HepG2 (cell line): ENCODE measurements at regions not wholly inside any gene's neighbourhood (a gene's known extent, or its start where the extent isn't known, plus 50 kb on each side); places are given as distances from the start of the nearest gene placed in this dataset.

Source experiments
- ATM ChIP-seq: fragments of 450-650 bp; IDR thresholded peaks from 2 replicates; pipeline ENCODE4 v1.7.1; 2017; ENCODE audit warnings: mild to moderate bottlenecking, borderline replicate concordance
- CCDC6 ChIP-seq: sonication (generic); formaldehyde crosslinking; IDR thresholded peaks from 2 replicates; pipeline ENCODE4 v1.8.1; 2022; ENCODE audit warnings: mild to moderate bottlenecking, missing genetic modification reagents, moderate library complexity
- EHMT2 ChIP-seq: fragments of 200-600 bp; sonication (generic); IDR thresholded peaks from 2 replicates; pipeline ENCODE4 v1.7.0; 2017; ENCODE audit warnings: antibody characterized with exemption, low read depth, low read length, borderline replicate concordance
- HNF4A ChIP-seq: sonication (generic); formaldehyde crosslinking; IDR thresholded peaks from 2 replicates; pipeline ENCODE4 v1.4.0; 2020; ENCODE audit warnings: missing genetic modification reagents
- HOMEZ ChIP-seq: IDR thresholded peaks from 2 replicates; pipeline ENCODE4 v1.6.1; 2016; ENCODE audit warnings: low read depth
- MYC ChIP-seq: sonication (generic); formaldehyde crosslinking; IDR thresholded peaks from 2 replicates; pipeline ENCODE4 v1.9.0; 2021; ENCODE audit warnings: missing genetic modification reagents, borderline replicate concordance
- NFYB ChIP-seq: sonication (generic); formaldehyde crosslinking; IDR thresholded peaks from 2 replicates; pipeline ENCODE4 v1.4.0; 2020; ENCODE audit warnings: missing genetic modification reagents
- RAD21 ChIP-seq: fragments of 450-650 bp; formaldehyde crosslinking; IDR thresholded peaks from 2 replicates; pipeline ENCODE4 v1.5.0; 2020; ENCODE audit warnings: mild to moderate bottlenecking
- RBFOX2 ChIP-seq: fragments of 200-400 bp; formaldehyde crosslinking; IDR thresholded peaks from 2 replicates; pipeline ENCODE4 v1.6.1; 2017; ENCODE audit warnings: low read depth, mild to moderate bottlenecking, low read length
- ZMYM4 ChIP-seq: sonication (generic); formaldehyde crosslinking; IDR thresholded peaks from 2 replicates; pipeline ENCODE4 v1.8.1; 2023; ENCODE audit warnings: mild to moderate bottlenecking, missing genetic modification reagents
- ZNF720 ChIP-seq: sonication (generic); formaldehyde crosslinking; IDR thresholded peaks from 2 replicates; pipeline ENCODE4 v1.4.0; 2020; ENCODE audit warnings: missing genetic modification reagents
- TF ChIP-seq, protein P1 (sequence below): sonication (generic); formaldehyde crosslinking; IDR thresholded peaks from 2 replicates; pipeline ENCODE4 v1.8.0; 2022; ENCODE audit warnings: missing genetic modification reagents, low read depth, mild to moderate bottlenecking, borderline replicate concordance
- TF ChIP-seq, protein P2 (sequence below): sonication (generic); formaldehyde crosslinking; IDR thresholded peaks from 2 replicates; pipeline ENCODE4 v1.5.0; 2020; ENCODE audit warnings: missing genetic modification reagents

DNA sequence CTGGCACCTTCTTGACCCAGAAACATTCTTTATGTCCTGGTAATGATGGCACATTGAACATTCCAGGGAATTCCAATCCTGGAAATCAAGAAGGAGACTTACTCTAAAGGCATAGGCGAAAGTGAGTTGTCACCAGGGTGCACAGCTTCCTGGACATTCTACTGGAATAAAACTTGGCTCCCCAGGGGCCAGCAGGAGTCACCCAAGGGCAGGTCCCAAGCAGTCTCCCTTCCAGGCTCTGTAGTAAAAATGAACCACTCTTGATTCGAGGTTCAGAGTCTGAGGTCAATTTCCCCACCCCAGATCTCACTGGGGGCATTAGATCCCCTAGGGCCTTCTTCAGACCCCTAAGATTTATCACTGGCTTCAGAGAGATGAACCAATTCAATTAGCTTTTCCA is 338.7 kb upstream of the GATB start:
- TF ChIP-seq CCDC6 (CRISPR knock-in tag) = no peak
- TF ChIP-seq NFYB = no peak
- no peak for TF ChIP-seq RBFOX2
- TF ChIP-seq EHMT2 = no peak
- no peak for TF ChIP-seq ATM
- TF ChIP-seq ZMYM4 (CRISPR knock-in tag) = no peak
- no peak for TF ChIP-seq HNF4A
- TF ChIP-seq, protein P1, sequence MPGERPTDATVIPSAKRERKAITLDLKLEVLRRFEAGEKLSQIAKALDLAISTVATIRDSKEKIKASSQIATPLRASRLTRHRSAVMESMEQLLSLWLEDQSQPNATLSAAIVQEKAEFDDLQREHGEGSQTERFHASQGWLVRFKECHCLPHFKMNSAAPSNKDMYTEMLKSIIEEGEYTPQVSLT (CRISPR knock-in tag) = no peak
- no peak for TF ChIP-seq HOMEZ
- no peak for TF ChIP-seq ZNF720 (CRISPR knock-in tag)
- TF ChIP-seq RAD21 = no peak
- TF ChIP-seq, protein P2, sequence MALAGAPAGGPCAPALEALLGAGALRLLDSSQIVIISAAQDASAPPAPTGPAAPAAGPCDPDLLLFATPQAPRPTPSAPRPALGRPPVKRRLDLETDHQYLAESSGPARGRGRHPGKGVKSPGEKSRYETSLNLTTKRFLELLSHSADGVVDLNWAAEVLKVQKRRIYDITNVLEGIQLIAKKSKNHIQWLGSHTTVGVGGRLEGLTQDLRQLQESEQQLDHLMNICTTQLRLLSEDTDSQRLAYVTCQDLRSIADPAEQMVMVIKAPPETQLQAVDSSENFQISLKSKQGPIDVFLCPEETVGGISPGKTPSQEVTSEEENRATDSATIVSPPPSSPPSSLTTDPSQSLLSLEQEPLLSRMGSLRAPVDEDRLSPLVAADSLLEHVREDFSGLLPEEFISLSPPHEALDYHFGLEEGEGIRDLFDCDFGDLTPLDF (CRISPR knock-in tag) = no peak
- TF ChIP-seq MYC = no peak
